GM12865 (cell line): ENCODE measurements at regions not wholly inside any gene's neighbourhood (a gene's known extent, or its start where the extent isn't known, plus 50 kb on each side); places are given as distances from the start of the nearest gene placed in this dataset.

ENCODE experiments used
- DNase-seq: peaks from one replicate; pipeline ENCODE4 v3.0.0; 2010; ENCODE audit warnings: low read depth
- H3K4me3 ChIP-seq: 2 replicates; pipeline ENCODE4 v1.5.1; 2011; ENCODE audit warnings: mild to moderate bottlenecking, low read depth, low read length, control low read depth
- CTCF ChIP-seq: IDR thresholded peaks from 2 replicates; pipeline ENCODE4 v1.5.1; 2011; ENCODE audit warnings: low read length, control low read depth, low read depth, inconsistent platforms; ENCODE audit not compliant: insufficient read depth; ENCODE audit errors: missing control alignments

- no peak overlapping the region for H3K4me3 ChIP-seq
- no peak for TF ChIP-seq CTCF
- DNase-seq = no peak
Measured at GRCh38 chr2:7499018-7499417, 581.8 kb downstream of the RNF144A start.

GRCh38 chr2:7502336-7502735, 585.1 kb downstream of the RNF144A start:
- no peak for DNase-seq
- TF ChIP-seq CTCF = no peak
- H3K4me3 ChIP-seq = no peak overlapping the region

- DNase-seq = no peak
- H3K4me3 ChIP-seq = no peak overlapping the region
- TF ChIP-seq CTCF = no peak
Measured at GRCh38 chr2:7508296-7508943, 591.2 kb downstream of the RNF144A start.

GRCh38 chr2:7510353-7510752, 593.1 kb downstream of the RNF144A start:
- H3K4me3 ChIP-seq = no peak overlapping the region
- no peak for TF ChIP-seq CTCF
- DNase-seq = no peak

GRCh38 chr2:7513834-7514233, 596.6 kb downstream of the RNF144A start:
- no peak overlapping the region for H3K4me3 ChIP-seq
- no peak for TF ChIP-seq CTCF
- peak; percentile 63 for DNase-seq

- TF ChIP-seq CTCF = no peak
- DNase-seq = peak; percentile 58
- no peak overlapping the region for H3K4me3 ChIP-seq
Measured at GRCh38 chr2:7515327-7515726, 598.1 kb downstream of the RNF144A start.

GRCh38 chr2:7516484-7517063, 599.4 kb downstream of the RNF144A start:
- no peak overlapping the region for H3K4me3 ChIP-seq
- DNase-seq = no peak
- no peak for TF ChIP-seq CTCF
